Neural cell (in vitro differentiated cells): ENCODE measurements at regions not wholly inside any gene's neighbourhood (a gene's known extent, or its start where the extent isn't known, plus 50 kb on each side); places are given as distances from the start of the nearest gene placed in this dataset.

Source experiments
- H2AFZ ChIP-seq: fragments of 200-600, 300-800 bp; sonication (generic), shearing (Covaris generic); 2 replicates; pipeline ENCODE4 v1.6.0; 2014; ENCODE audit warnings: low read depth, mild to moderate bottlenecking, antibody characterized with exemption, low read length, moderate library complexity
- H3F3A ChIP-seq: fragments of 200-600 bp; shearing (Covaris generic); 2 replicates; pipeline ENCODE4 v1.6.1; 2016; ENCODE audit warnings: mild to moderate bottlenecking, moderate library complexity, mixed read lengths, antibody characterized with exemption, low read length; ENCODE audit not compliant: insufficient read depth, poor library complexity, severe bottlenecking
- H3K27ac ChIP-seq: fragments of 200-600, 300-800 bp; sonication (generic), shearing (Covaris generic); 2 replicates; pipeline ENCODE4 v1.5.1; 2014; ENCODE audit warnings: mild to moderate bottlenecking, low read length, moderate library complexity
- H3K27me3 ChIP-seq: fragments of 300-800, 200-600 bp; sonication (generic), shearing (Covaris generic); 2 replicates; pipeline ENCODE4 v1.6.0; 2014; ENCODE audit warnings: mild to moderate bottlenecking, low read depth, low read length, moderate library complexity; ENCODE audit not compliant: insufficient read depth
- H3K36me3 ChIP-seq: fragments of 300-800, 200-600 bp; sonication (generic), shearing (Covaris generic); 2 replicates; pipeline ENCODE4 v1.5.1; 2014; ENCODE audit warnings: mild to moderate bottlenecking, antibody characterized with exemption, low read length, moderate library complexity; ENCODE audit not compliant: insufficient read depth
- H3K4me2 ChIP-seq: fragments of 300-800, 200-600 bp; sonication (generic), shearing (Covaris generic); 2 replicates; pipeline ENCODE4 v1.6.0; 2014; ENCODE audit warnings: mild to moderate bottlenecking, low read length
- H3K4me3 ChIP-seq: fragments of 300-800, 200-600 bp; sonication (generic), shearing (Covaris generic); 2 replicates; pipeline ENCODE4 v1.5.1; 2014; ENCODE audit warnings: mild to moderate bottlenecking, low read length, moderate library complexity
- H3K79me2 ChIP-seq: fragments of 200-600 bp; shearing (Covaris generic); replicated peaks from 2 replicates; pipeline ENCODE4 v1.6.0; 2014; ENCODE audit warnings: mild to moderate bottlenecking, low read length, moderate library complexity; ENCODE audit not compliant: insufficient read depth
- H3K9ac ChIP-seq: fragments of 300-800, 200-600 bp; sonication (generic), shearing (Covaris generic); 2 replicates; pipeline ENCODE4 v1.6.1; 2016; ENCODE audit warnings: mild to moderate bottlenecking, low read length, mixed read lengths
- H3K9me2 ChIP-seq: fragments of 200-600 bp; shearing (Covaris generic); 2 replicates; pipeline ENCODE4 v1.6.1; 2016; ENCODE audit warnings: mild to moderate bottlenecking, low read length, mixed read lengths; ENCODE audit not compliant: insufficient read depth
- H3K9me3 ChIP-seq: fragments of 200-600, 300-800 bp; sonication (generic), shearing (Covaris generic); 2 replicates; pipeline ENCODE4 v1.6.1; 2016; ENCODE audit warnings: mild to moderate bottlenecking, mixed run types, low read length, moderate library complexity, mixed read lengths
- H4K20me1 ChIP-seq: fragments of 200-600 bp; shearing (Covaris generic); 2 replicates; pipeline ENCODE4 v1.6.1; 2016; ENCODE audit warnings: mild to moderate bottlenecking, mixed run types; ENCODE audit not compliant: insufficient read depth
- EP300 ChIP-seq: fragments of 450-650 bp; conservative IDR thresholded peaks from 2 replicates; pipeline ENCODE4 v1.6.1; 2014; ENCODE audit warnings: antibody characterized with exemption, mild to moderate bottlenecking, moderate library complexity; ENCODE audit not compliant: poor library complexity, severe bottlenecking
- EZH2 ChIP-seq: fragments of 200-600, 300-800 bp; shearing (Covaris generic), sonication (generic); IDR thresholded peaks from 2 replicates; pipeline ENCODE4 v1.6.1; 2014; ENCODE audit warnings: antibody characterized with exemption, low read length, borderline replicate concordance, mild to moderate bottlenecking; ENCODE audit not compliant: insufficient read depth, poor library complexity, severe bottlenecking
- MXI1 ChIP-seq: fragments of 450-650 bp; conservative IDR thresholded peaks from 2 replicates; pipeline ENCODE4 v1.6.1; 2014; ENCODE audit warnings: antibody characterized with exemption, mild to moderate bottlenecking; ENCODE audit not compliant: poor library complexity, severe bottlenecking
- POLR2AphosphoS5 ChIP-seq: IDR thresholded peaks from 2 replicates; pipeline ENCODE4 v1.6.1; 2012
- RAD21 ChIP-seq: fragments of 450-650 bp; conservative IDR thresholded peaks from 2 replicates; pipeline ENCODE4 v1.6.1; 2014; ENCODE audit warnings: antibody characterized with exemption, mild to moderate bottlenecking, moderate library complexity
- REST ChIP-seq: IDR thresholded peaks from 2 replicates; pipeline ENCODE4 v1.6.1; 2012; ENCODE audit warnings: borderline replicate concordance
- SMC3 ChIP-seq: fragments of 450-650 bp; conservative IDR thresholded peaks from 2 replicates; pipeline ENCODE4 v1.6.1; 2014; ENCODE audit warnings: antibody characterized with exemption, mild to moderate bottlenecking, moderate library complexity; ENCODE audit not compliant: poor library complexity
- TAF1 ChIP-seq: IDR thresholded peaks from 2 replicates; pipeline ENCODE4 v1.6.1; 2012; ENCODE audit warnings: low read depth
- TF ChIP-seq, protein P1 (sequence below): fragments of 450-650 bp; IDR thresholded peaks from 2 replicates; pipeline ENCODE4 v1.5.1; 2014; ENCODE audit warnings: antibody characterized with exemption, mild to moderate bottlenecking, moderate library complexity; ENCODE audit not compliant: poor library complexity, severe bottlenecking

DNA sequence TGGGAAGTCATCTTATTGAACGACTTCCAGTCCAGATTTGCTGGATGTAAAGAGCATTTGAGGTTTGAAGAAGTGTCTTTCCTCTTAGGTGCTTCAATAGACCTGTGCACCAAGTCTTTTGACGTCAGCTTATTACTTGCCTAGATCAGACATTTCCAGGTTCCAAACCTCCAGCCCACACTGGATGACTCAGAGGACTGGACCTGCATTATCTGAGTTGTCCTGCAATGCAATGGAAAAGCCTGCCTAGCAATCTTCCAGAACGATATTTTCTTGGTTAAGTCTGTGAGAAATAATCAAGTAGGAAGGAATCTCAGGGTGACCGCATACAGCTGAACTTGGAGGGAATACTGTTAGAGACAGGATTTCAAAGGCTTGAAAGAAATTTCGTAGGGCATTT, 147.2 kb upstream of the MOCS2 start:
- Histone ChIP-seq H3K9me2 (no peaks in the 10 kb centered on the region), H3K4me2 (no peak overlapping the region), H3K9ac (no peak overlapping the region), H3K36me3 (no peaks in the 10 kb centered on the region), H3K27me3 (no peaks in the 10 kb centered on the region), H3K4me3 (no peak overlapping the region), H3K79me2 (no peaks in the 10 kb centered on the region), H3F3A (no peaks in the 10 kb centered on the region), H4K20me1 (no peaks in the 10 kb centered on the region), H3K27ac (no peak overlapping the region), H3K9me3 (no peaks in the 10 kb centered on the region), H2AFZ (no peak overlapping the region)
- TF ChIP-seq EZH2: no peak
- TF ChIP-seq RAD21: no peak
- no peak for TF ChIP-seq SMC3
- no peak for TF ChIP-seq POLR2AphosphoS5
- no peak for TF ChIP-seq EP300

GRCh38 chr5:53257806-53258373, 148.3 kb upstream of the MOCS2 start:
- H3K4me2 ChIP-seq: no peak overlapping the region
- H3K9me3 ChIP-seq: no peaks in the 10 kb centered on the region
- no peak overlapping the region for H2AFZ ChIP-seq
- H3K27me3 ChIP-seq: no peaks in the 10 kb centered on the region
- H4K20me1 ChIP-seq: no peaks in the 10 kb centered on the region
- H3K4me3 ChIP-seq: no peak overlapping the region
- no peaks in the 10 kb centered on the region for H3K36me3 ChIP-seq
- TF ChIP-seq RAD21: no peak
- TF ChIP-seq POLR2AphosphoS5: no peak
- TF ChIP-seq, protein P1, sequence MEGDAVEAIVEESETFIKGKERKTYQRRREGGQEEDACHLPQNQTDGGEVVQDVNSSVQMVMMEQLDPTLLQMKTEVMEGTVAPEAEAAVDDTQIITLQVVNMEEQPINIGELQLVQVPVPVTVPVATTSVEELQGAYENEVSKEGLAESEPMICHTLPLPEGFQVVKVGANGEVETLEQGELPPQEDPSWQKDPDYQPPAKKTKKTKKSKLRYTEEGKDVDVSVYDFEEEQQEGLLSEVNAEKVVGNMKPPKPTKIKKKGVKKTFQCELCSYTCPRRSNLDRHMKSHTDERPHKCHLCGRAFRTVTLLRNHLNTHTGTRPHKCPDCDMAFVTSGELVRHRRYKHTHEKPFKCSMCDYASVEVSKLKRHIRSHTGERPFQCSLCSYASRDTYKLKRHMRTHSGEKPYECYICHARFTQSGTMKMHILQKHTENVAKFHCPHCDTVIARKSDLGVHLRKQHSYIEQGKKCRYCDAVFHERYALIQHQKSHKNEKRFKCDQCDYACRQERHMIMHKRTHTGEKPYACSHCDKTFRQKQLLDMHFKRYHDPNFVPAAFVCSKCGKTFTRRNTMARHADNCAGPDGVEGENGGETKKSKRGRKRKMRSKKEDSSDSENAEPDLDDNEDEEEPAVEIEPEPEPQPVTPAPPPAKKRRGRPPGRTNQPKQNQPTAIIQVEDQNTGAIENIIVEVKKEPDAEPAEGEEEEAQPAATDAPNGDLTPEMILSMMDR: no peak
- no peak for TF ChIP-seq EZH2
- TF ChIP-seq REST: no peak
- no peak for TF ChIP-seq SMC3
- TF ChIP-seq TAF1: no peak
- no peak for TF ChIP-seq EP300
- TF ChIP-seq MXI1: no peak
- no peaks in the 10 kb centered on the region for H3F3A ChIP-seq
- H3K9me2 ChIP-seq: no peaks in the 10 kb centered on the region
- no peak overlapping the region for H3K9ac ChIP-seq
- no peak overlapping the region for H3K27ac ChIP-seq
- no peaks in the 10 kb centered on the region for H3K79me2 ChIP-seq

- no peak for TF ChIP-seq TAF1
- TF ChIP-seq REST: no peak
- TF ChIP-seq SMC3: no peak
- TF ChIP-seq EZH2: no peak
- TF ChIP-seq RAD21: no peak
- TF ChIP-seq, protein P1: no peak
- no peak for TF ChIP-seq EP300
- no peak for TF ChIP-seq POLR2AphosphoS5
- TF ChIP-seq MXI1: no peak
- Histone ChIP-seq H3K27ac (no peak overlapping the region), H3K4me3 (no peak overlapping the region)
Measured at GRCh38 chr5:53259176-53259575, 149.6 kb upstream of the MOCS2 start.

More at GRCh38 chr5:53259176-53259575, 149.6 kb upstream of the MOCS2 start:
- Histone ChIP-seq H3K79me2 (no peaks in the 10 kb centered on the region), H3K9me2 (no peaks in the 10 kb centered on the region), H3K9me3 (no peaks in the 10 kb centered on the region), H2AFZ (no peak overlapping the region), H3K36me3 (no peaks in the 10 kb centered on the region), H3K27me3 (no peaks in the 10 kb centered on the region), H4K20me1 (no peaks in the 10 kb centered on the region), H3F3A (no peaks in the 10 kb centered on the region), H3K4me2 (no peak overlapping the region), H3K9ac (no peak overlapping the region)
